ENCODE measurements at regions not wholly inside any gene's neighbourhood (a gene's known extent, or its start where the extent isn't known, plus 50 kb on each side); places are given as distances from the start of the nearest gene placed in this dataset.

- TF ChIP-seq CTCF (IDR thresholded peaks at IDR 0.05) = no peak
- TF ChIP-seq POLR2A (IDR thresholded peaks at IDR 0.05; ENCODE audit: low read length) = no peak
These were observed 62.5 kb upstream of the MAX start for GRCh38 chr14:65164825-65165135.

All from A549 (cell line).